ENCODE measurements at regions not wholly inside any gene's neighbourhood (a gene's known extent, or its start where the extent isn't known, plus 50 kb on each side); places are given as distances from the start of the nearest gene placed in this dataset.

DNA sequence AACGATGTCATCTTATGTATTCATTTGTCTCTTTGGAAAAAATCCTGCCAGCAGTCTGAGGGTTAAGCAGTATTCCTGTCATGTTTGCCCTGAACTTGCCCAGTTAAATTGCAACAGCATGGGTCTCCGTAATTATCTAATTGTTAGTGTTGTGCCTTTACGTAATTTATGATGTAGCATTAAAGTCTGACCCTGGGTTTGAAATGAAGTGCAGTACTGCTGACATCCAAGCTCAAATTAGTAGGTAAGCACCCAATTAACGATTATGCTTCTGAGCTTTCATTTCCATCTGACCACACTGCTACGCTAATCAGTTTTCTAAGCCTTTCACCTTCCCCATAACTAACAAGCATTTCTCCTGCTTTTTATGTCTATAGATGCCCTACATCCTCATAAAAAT lies 241.8 kb downstream of the ARRDC4 start:
- Histone ChIP-seq H3K4me1 (no peaks in the 10 kb centered on the region), H3K9me3 (no peaks in the 10 kb centered on the region), H3K4me3 (ENCODE audit: low read depth, low read length) (no peak overlapping the region), H3K27me3 (no peaks in the 10 kb centered on the region; the same call in 1 of the 2 replicates), H3K36me3 (no peaks in the 10 kb centered on the region)
- no peak for TF ChIP-seq CTCF (IDR thresholded peaks at IDR 0.05; ENCODE audit: low read depth, low read length)
- DNase-seq: no peak

GRCh38 chr15:98203872-98204660 lies 243.6 kb downstream of the ARRDC4 start:
- H3K36me3 ChIP-seq: no peaks in the 10 kb centered on the region
- no peak for TF ChIP-seq CTCF (IDR thresholded peaks at IDR 0.05; ENCODE audit: low read depth, low read length)
- no peaks in the 10 kb centered on the region for H3K9me3 ChIP-seq
- no peak overlapping the region for H3K4me3 ChIP-seq (ENCODE audit: low read depth, low read length)
- no peaks in the 10 kb centered on the region for H3K4me1 ChIP-seq
- DNase-seq: no peak
- no peaks in the 10 kb centered on the region for H3K27me3 ChIP-seq

DNA sequence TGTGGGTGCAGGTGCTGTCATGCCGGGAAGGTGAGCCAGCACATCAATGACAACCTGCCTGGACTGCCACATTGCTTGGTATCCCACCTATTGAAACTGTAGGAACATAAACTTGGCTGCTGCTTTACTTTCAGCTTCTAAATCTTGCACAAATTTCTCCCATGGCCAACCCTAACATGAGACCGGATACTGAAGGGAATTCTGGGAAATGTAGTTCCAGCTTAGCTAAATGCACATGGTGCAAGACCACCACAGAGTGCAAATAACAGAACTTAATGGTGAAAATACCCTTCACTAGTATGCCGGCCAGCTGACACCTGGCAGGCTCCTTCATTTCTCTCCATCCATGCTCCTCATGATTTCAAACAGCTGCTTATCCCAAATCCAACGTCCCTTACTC lies 247.4 kb downstream of the ARRDC4 start:
- Histone ChIP-seq H3K4me1 (no peaks in the 10 kb centered on the region), H3K4me3 (ENCODE audit: low read depth, low read length) (no peak overlapping the region), H3K9me3 (no peaks in the 10 kb centered on the region), H3K36me3 (no peaks in the 10 kb centered on the region), H3K27me3 (no peaks in the 10 kb centered on the region)
- no peak for DNase-seq
- no peak for TF ChIP-seq CTCF (IDR thresholded peaks at IDR 0.05; ENCODE audit: low read depth, low read length)

DNA sequence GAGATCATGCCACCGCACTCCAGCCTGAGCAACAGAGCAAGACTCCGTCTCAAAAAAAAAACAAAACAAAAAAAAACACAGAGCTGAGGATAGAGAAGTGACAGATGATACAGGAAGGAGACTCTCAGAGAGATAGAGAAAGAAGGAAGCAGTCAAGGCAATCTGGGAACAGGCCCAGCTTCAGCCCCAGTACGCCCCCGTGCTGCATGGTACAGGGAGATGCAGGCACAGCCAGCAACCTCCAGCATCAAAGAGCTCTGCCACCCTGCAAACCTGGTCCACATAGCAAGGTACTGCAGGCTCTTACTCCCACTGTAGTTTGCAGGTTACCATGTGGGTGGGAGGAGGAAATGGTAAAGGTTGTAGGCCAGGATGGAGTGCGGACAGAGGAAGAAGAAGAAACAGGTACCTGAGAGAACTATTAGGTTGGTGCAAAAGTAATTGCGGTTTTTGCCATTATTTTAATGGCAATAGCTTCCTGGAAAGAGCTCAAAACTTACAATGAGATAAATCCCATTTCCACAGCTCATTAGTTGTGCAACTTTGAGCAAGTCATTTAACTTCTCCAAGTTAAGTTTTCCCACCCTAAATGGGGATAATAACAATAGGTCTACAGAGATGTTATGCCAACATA lies 253.0 kb downstream of the ARRDC4 start:
- TF ChIP-seq CTCF (IDR thresholded peaks at IDR 0.05; ENCODE audit: low read depth, low read length): no peak
- Histone ChIP-seq H3K9me3 (no peaks in the 10 kb centered on the region), H3K27me3 (no peaks in the 10 kb centered on the region), H3K4me1 (no peaks in the 10 kb centered on the region), H3K36me3 (no peaks in the 10 kb centered on the region), H3K4me3 (ENCODE audit: low read depth, low read length) (no peak overlapping the region)
- DNase-seq: no peak

DNA sequence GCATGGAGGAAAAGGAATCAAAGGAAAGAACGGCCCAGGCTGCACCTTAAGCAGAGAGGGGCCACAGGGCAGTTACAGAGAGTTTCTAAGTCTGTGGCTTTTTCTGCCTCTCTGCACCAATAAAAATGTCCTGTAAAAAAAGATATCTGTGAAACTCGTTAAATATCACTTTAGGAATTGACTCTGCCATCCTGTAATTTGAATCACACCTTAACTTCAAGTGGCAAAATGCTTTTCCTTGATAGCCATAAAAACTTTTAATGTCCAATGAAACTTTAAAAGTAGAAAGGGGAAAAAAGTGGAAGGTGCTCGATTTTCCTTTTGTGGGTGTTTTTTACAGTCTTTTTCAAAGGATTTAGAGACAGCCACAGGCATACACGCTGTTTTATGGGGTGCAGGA lies 255.7 kb downstream of the ARRDC4 start:
- H3K9me3 ChIP-seq: no peaks in the 10 kb centered on the region
- TF ChIP-seq CTCF (IDR thresholded peaks at IDR 0.05; ENCODE audit: low read depth, low read length): no peak

GRCh38 chr15:98217356-98217755 lies 256.9 kb downstream of the ARRDC4 start:
- no peak overlapping the region for H3K4me3 ChIP-seq (ENCODE audit: low read depth, low read length)
- no peak for DNase-seq
- no peak for TF ChIP-seq CTCF (IDR thresholded peaks at IDR 0.05; ENCODE audit: low read depth, low read length)
- no peaks in the 10 kb centered on the region for H3K4me1 ChIP-seq
- H3K36me3 ChIP-seq: no peaks in the 10 kb centered on the region
- H3K27me3 ChIP-seq: no peaks in the 10 kb centered on the region
- no peaks in the 10 kb centered on the region for H3K9me3 ChIP-seq

More for the DNA sequence above, 255.7 kb downstream of the ARRDC4 start:
- Histone ChIP-seq H3K4me1 (no peaks in the 10 kb centered on the region), H3K4me3 (ENCODE audit: low read depth, low read length) (no peak overlapping the region), H3K27me3 (no peaks in the 10 kb centered on the region), H3K36me3 (no peaks in the 10 kb centered on the region)
- no peak for DNase-seq

Data from BE2C (cell line).